AG04450 (cell line): ENCODE measurements at regions not wholly inside any gene's neighbourhood (a gene's known extent, or its start where the extent isn't known, plus 50 kb on each side); places are given as distances from the start of the nearest gene placed in this dataset.

Experiments
- CTCF ChIA-PET: fragments of 300-600, 350-600 bp; formaldehyde crosslinking; extraction: SDS; loops from one replicate; lab custom pipeline; 2022; ENCODE audit warnings: antibody characterized with exemption, inconsistent platforms; lab: Charles Lee
- POLR2A ChIA-PET: fragments of 350-600 bp; formaldehyde crosslinking; extraction: SDS; loops from one replicate; lab custom pipeline; 2021; ENCODE audit warnings: antibody characterized with exemption, inconsistent platforms; lab: Yijun Ruan, JAX
- DNase-seq: peaks from one replicate; pipeline ENCODE4 v3.0.0-alpha.2; 2011; ENCODE audit warnings: low read depth, low spot score
- H3K27ac ChIP-seq: one replicate; pipeline ENCODE4 v1.5.1; 2012; ENCODE audit warnings: low read depth, low read length, control low read depth
- H3K27me3 ChIP-seq: one replicate; pipeline ENCODE4 v1.6.0; 2012; ENCODE audit warnings: low read length; ENCODE audit not compliant: control insufficient read depth, insufficient read depth
- H3K4me3 ChIP-seq: 2 replicates; pipeline ENCODE4 v1.5.1; 2011; ENCODE audit warnings: mild to moderate bottlenecking, low read depth, low read length, control low read depth
- H3K9me3 ChIP-seq: 2 replicates; pipeline ENCODE4 v1.5.1; 2012; ENCODE audit warnings: low read length; ENCODE audit not compliant: control insufficient read depth, insufficient read depth
- CTCF ChIP-seq: IDR thresholded peaks from 2 replicates; pipeline ENCODE4 v1.5.1; 2011; ENCODE audit warnings: low read depth, low read length, control low read depth, inconsistent platforms

- TF ChIP-seq CTCF = no peak
- H3K4me3 ChIP-seq = no peak overlapping the region
- POLR2A ChIA-PET = no interaction called here
- CTCF ChIA-PET = no interaction called here
- no peaks in the 10 kb centered on the region for H3K27me3 ChIP-seq
- no peak for DNase-seq
- no peaks in the 10 kb centered on the region for H3K9me3 ChIP-seq
- no peak overlapping the region for H3K27ac ChIP-seq
Observed at GRCh38 chr4:23070848-23071570, 378.3 kb downstream of the GBA3 start.

- Histone ChIP-seq H3K27ac (no peak overlapping the region), H3K27me3 (no peaks in the 10 kb centered on the region), H3K9me3 (no peaks in the 10 kb centered on the region), H3K4me3 (no peak overlapping the region)
- CTCF ChIA-PET = no interaction called here
- no peak for DNase-seq
- TF ChIP-seq CTCF = no peak
- POLR2A ChIA-PET = no interaction called here
Observed at GRCh38 chr4:23068756-23069155, 376.0 kb downstream of the GBA3 start.

- CTCF ChIA-PET = no interaction called here
- no peak for DNase-seq
- TF ChIP-seq CTCF = no peak
- no peaks in the 10 kb centered on the region for H3K9me3 ChIP-seq
- H3K27me3 ChIP-seq = no peaks in the 10 kb centered on the region
- H3K4me3 ChIP-seq = no peak overlapping the region
- POLR2A ChIA-PET = no interaction called here
- H3K27ac ChIP-seq = no peak overlapping the region
Observed at GRCh38 chr4:23068287-23068686, 375.6 kb downstream of the GBA3 start.

GRCh38 chr4:23062188-23062587 is 369.5 kb downstream of the GBA3 start:
- Histone ChIP-seq H3K4me3 (no peak overlapping the region), H3K9me3 (no peaks in the 10 kb centered on the region), H3K27ac (no peak overlapping the region), H3K27me3 (no peaks in the 10 kb centered on the region)
- POLR2A ChIA-PET = no interaction called here
- TF ChIP-seq CTCF = no peak
- CTCF ChIA-PET = no interaction called here
- no peak for DNase-seq

- Histone ChIP-seq H3K27me3 (no peaks in the 10 kb centered on the region), H3K9me3 (no peaks in the 10 kb centered on the region), H3K27ac (no peak overlapping the region), H3K4me3 (no peak overlapping the region)
- DNase-seq = no peak
- ChIA-PET CTCF (no interaction called here), POLR2A (no interaction called here)
- no peak for TF ChIP-seq CTCF
Observed at GRCh38 chr4:23061431-23061830, 368.7 kb downstream of the GBA3 start.
